Fibroblast of lung (primary cell): ENCODE measurements at regions not wholly inside any gene's neighbourhood (a gene's known extent, or its start where the extent isn't known, plus 50 kb on each side); places are given as distances from the start of the nearest gene placed in this dataset.

Source experiments
- DNase-seq, 2 donors: peaks; one replicate each; pipeline versions ENCODE4 v3.0.0 to v3.0.0-alpha.2; 2010; ENCODE audit warnings: low read depth in 2 of 2
- H2AFZ ChIP-seq: 2 replicates; pipeline ENCODE4 v1.5.1; 2012; ENCODE audit warnings: low read length, control low read depth, inconsistent platforms
- H3K27ac ChIP-seq: 2 replicates; pipeline ENCODE4 v1.5.1; 2011; ENCODE audit warnings: low read length, control low read depth; ENCODE audit not compliant: insufficient read depth
- H3K27me3 ChIP-seq: 2 replicates; pipeline ENCODE4 v1.5.1; 2011; ENCODE audit warnings: mild to moderate bottlenecking, low read length; ENCODE audit not compliant: control insufficient read depth, insufficient read depth
- H3K36me3 ChIP-seq: 2 replicates; pipeline ENCODE4 v1.5.1; 2011; ENCODE audit warnings: low read length; ENCODE audit not compliant: control insufficient read depth, insufficient read depth
- H3K4me1 ChIP-seq: 2 replicates; pipeline ENCODE4 v1.5.1; 2011; ENCODE audit warnings: low read length; ENCODE audit not compliant: control insufficient read depth, insufficient read depth; ENCODE audit errors: extremely low read depth
- H3K4me2 ChIP-seq: 2 replicates; pipeline ENCODE4 v1.5.1; 2011; ENCODE audit warnings: low read length, control low read depth; ENCODE audit not compliant: insufficient read depth; ENCODE audit errors: extremely low read depth
- H3K4me3 ChIP-seq, 4 experiments: fragments of 200-600 bp in 1 of 4; sonication (generic) in 1 of 4; replicated peaks in 1 of 4; 2 replicates each; pipeline ENCODE4 v1.5.1; 2011 to 2016; ENCODE audit warnings: low read length in 4 of 4, low read depth in 3 of 4, mild to moderate bottlenecking in 3 of 4, control low read depth in 2 of 4, inconsistent platforms in 1 of 4, mixed read lengths in 1 of 4; ENCODE audit not compliant: insufficient read depth in 1 of 4; ENCODE audit errors: control extremely low read depth in 1 of 4
- H3K79me2 ChIP-seq: 2 replicates; pipeline ENCODE4 v1.5.1; 2012; ENCODE audit warnings: mild to moderate bottlenecking, low read length, inconsistent platforms; ENCODE audit not compliant: control insufficient read depth, insufficient read depth
- H3K9ac ChIP-seq: 2 replicates; pipeline ENCODE4 v1.5.1; 2011; ENCODE audit warnings: mild to moderate bottlenecking, low read length, control low read depth; ENCODE audit not compliant: insufficient read depth
- H3K9me3 ChIP-seq: 2 replicates; pipeline ENCODE4 v1.5.1; 2012; ENCODE audit warnings: low read depth, low read length; ENCODE audit not compliant: control insufficient read depth, insufficient read depth
- H4K20me1 ChIP-seq: 2 replicates; pipeline ENCODE4 v1.5.1; 2011; ENCODE audit warnings: low read length; ENCODE audit not compliant: control insufficient read depth, insufficient read depth; ENCODE audit errors: extremely low read depth
- EZH2 ChIP-seq: IDR thresholded peaks from 2 replicates; pipeline ENCODE4 v1.5.1; 2012; ENCODE audit warnings: low read length, control low read depth, mild to moderate bottlenecking; ENCODE audit errors: missing control alignments
- TF ChIP-seq, protein P1 (sequence below), 2 donors: IDR thresholded peaks in 1 of 2; conservative IDR thresholded peaks in 1 of 2; 1 replicate in 1 of 2; 2 replicates in 1 of 2; pipeline ENCODE4 v1.5.1; 2011 to 2012; ENCODE audit warnings: low read length in 2 of 2, control low read depth in 1 of 2, inconsistent platforms in 1 of 2, low read depth in 1 of 2, mild to moderate bottlenecking in 1 of 2

DNA sequence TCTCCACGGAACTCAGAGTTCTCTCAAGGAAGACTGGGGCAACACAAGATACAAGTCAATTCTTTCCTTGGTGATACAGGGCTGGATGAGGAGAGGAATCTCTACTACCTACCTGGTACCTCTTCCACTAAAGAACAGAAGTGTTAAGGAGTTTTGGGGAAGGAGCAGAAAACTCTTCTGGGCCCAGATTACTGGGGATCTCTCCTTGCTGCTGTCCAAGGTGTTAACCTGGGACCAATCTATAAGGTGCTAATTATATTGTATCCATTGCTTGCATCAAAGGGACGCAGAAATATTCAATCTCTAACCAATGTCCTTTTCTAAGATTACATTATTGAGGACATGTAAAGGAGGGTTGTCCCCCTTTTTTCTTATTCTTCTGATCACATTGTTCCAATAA lies 1102.5 kb downstream of the AMY1C start:
- TF ChIP-seq EZH2 = no peak
- H3K9ac ChIP-seq = no peak overlapping the region

DNA sequence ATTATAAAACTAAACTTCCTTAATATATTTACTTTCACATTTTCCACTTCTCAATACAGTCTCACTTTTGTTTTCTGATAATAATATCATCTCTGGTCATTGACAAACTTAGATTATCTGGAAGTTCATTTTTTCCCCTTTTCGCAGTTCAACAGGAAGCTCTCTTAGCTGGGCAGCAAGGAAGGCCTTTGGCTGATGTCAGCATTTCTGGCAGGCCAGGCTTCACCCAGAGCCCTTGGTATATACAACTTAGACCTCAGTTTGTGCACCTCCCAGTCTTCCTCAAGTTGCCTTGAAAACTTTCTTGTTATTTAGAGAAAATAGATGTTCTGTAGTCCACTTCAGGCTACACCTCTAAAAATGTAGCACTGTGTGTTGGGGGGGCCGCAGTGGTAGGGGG lies 1103.6 kb downstream of the AMY1C start:
- no peaks in the 10 kb centered on the region for H3K4me1 ChIP-seq
- no peak overlapping the region for H3K27ac ChIP-seq
- no peaks in the 10 kb centered on the region for H4K20me1 ChIP-seq
- H3K9me3 ChIP-seq = no peaks in the 10 kb centered on the region
- no peak overlapping the region for H3K4me3 ChIP-seq
- no peaks in the 10 kb centered on the region for H3K79me2 ChIP-seq
- TF ChIP-seq, protein P1, sequence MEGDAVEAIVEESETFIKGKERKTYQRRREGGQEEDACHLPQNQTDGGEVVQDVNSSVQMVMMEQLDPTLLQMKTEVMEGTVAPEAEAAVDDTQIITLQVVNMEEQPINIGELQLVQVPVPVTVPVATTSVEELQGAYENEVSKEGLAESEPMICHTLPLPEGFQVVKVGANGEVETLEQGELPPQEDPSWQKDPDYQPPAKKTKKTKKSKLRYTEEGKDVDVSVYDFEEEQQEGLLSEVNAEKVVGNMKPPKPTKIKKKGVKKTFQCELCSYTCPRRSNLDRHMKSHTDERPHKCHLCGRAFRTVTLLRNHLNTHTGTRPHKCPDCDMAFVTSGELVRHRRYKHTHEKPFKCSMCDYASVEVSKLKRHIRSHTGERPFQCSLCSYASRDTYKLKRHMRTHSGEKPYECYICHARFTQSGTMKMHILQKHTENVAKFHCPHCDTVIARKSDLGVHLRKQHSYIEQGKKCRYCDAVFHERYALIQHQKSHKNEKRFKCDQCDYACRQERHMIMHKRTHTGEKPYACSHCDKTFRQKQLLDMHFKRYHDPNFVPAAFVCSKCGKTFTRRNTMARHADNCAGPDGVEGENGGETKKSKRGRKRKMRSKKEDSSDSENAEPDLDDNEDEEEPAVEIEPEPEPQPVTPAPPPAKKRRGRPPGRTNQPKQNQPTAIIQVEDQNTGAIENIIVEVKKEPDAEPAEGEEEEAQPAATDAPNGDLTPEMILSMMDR (conservative IDR thresholded peaks at IDR 0.05 in 1 of 2, IDR thresholded peaks at IDR 0.05 in 1 of 2; ENCODE audit: low read depth in 1 of 2, low read length in 2 of 2) = no peak
- TF ChIP-seq EZH2 = no peak
- H3K4me2 ChIP-seq = no peak overlapping the region
- no peak for DNase-seq
- no peak overlapping the region for H2AFZ ChIP-seq
- H3K27me3 ChIP-seq = no peaks in the 10 kb centered on the region
- H3K9ac ChIP-seq = no peak overlapping the region
- no peaks in the 10 kb centered on the region for H3K36me3 ChIP-seq

More for the DNA sequence above, 1102.5 kb downstream of the AMY1C start:
- Histone ChIP-seq H3K4me1 (no peaks in the 10 kb centered on the region), H3K4me2 (no peak overlapping the region), H4K20me1 (no peaks in the 10 kb centered on the region), H3K36me3 (no peaks in the 10 kb centered on the region), H3K4me3 (no peak overlapping the region), H3K27me3 (no peaks in the 10 kb centered on the region), H3K9me3 (no peaks in the 10 kb centered on the region), H2AFZ (no peak overlapping the region), H3K27ac (no peak overlapping the region), H3K79me2 (no peaks in the 10 kb centered on the region)
- no peak for DNase-seq

DNA sequence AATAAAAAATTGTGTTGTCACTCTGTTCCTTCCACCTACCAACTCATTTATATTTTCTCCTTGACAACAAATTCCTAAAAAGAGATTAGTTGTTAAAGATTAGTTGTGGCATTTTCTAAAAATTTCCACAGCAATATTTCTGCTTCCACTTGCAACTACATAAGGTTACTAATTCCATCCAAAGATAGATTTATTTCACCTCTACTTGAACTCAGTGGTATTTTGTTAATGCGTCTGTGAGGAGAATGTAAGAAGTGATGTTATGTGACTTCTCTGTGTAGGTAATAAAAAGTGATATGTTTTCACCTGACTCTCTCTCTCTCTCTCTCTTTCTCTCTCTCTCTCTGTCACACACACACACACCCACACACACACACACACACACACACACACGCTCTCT lies 1104.8 kb downstream of the AMY1C start:
- H3K4me3 ChIP-seq = no peak overlapping the region
- no peaks in the 10 kb centered on the region for H3K36me3 ChIP-seq
- H2AFZ ChIP-seq = no peak overlapping the region
- no peaks in the 10 kb centered on the region for H4K20me1 ChIP-seq
- H3K4me2 ChIP-seq = no peak overlapping the region
- no peaks in the 10 kb centered on the region for H3K9me3 ChIP-seq
- H3K27me3 ChIP-seq = no peaks in the 10 kb centered on the region
- no peak for DNase-seq
- no peaks in the 10 kb centered on the region for H3K79me2 ChIP-seq
- no peak overlapping the region for H3K27ac ChIP-seq
- TF ChIP-seq, protein P1 (conservative IDR thresholded peaks at IDR 0.05 in 1 of 2, IDR thresholded peaks at IDR 0.05 in 1 of 2; ENCODE audit: low read depth in 1 of 2, low read length in 2 of 2) = no peak
- no peak for TF ChIP-seq EZH2
- H3K4me1 ChIP-seq = no peaks in the 10 kb centered on the region
- H3K9ac ChIP-seq = no peak overlapping the region

DNA sequence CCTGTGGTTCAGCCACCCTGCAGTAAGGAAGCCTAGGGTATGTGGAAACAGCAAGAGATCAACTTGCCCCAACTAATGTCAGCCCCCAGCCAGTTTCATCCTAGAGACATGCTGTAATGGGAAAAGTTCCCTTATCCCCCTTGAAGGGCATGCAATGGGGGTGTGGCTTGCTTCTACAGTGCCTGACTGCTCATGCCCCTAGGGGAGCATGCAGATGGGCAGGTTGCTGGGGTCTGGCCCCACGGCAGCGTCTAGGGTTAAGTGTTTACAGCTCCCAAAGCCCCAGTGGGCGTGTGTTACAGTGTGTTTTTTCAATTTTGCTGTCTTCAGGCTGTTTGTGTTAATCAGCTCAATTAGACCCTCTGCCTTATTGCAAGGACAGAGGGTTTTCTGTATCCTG lies 1105.9 kb downstream of the AMY1C start:
- H3K4me3 ChIP-seq = no peak overlapping the region
- H3K9ac ChIP-seq = no peak overlapping the region
- H3K27ac ChIP-seq = no peak overlapping the region
- no peak overlapping the region for H3K4me2 ChIP-seq
- TF ChIP-seq, protein P1 (conservative IDR thresholded peaks at IDR 0.05 in 1 of 2, IDR thresholded peaks at IDR 0.05 in 1 of 2; ENCODE audit: low read depth in 1 of 2, low read length in 2 of 2) = no peak
- no peak for TF ChIP-seq EZH2
- H3K27me3 ChIP-seq = no peaks in the 10 kb centered on the region
- no peak for DNase-seq
- no peaks in the 10 kb centered on the region for H3K79me2 ChIP-seq
- no peaks in the 10 kb centered on the region for H4K20me1 ChIP-seq
- no peaks in the 10 kb centered on the region for H3K36me3 ChIP-seq
- no peaks in the 10 kb centered on the region for H3K9me3 ChIP-seq
- no peak overlapping the region for H2AFZ ChIP-seq
- H3K4me1 ChIP-seq = no peaks in the 10 kb centered on the region
